Natural killer cell (primary cell): ENCODE measurements at regions not wholly inside any gene's neighbourhood (a gene's known extent, or its start where the extent isn't known, plus 50 kb on each side); places are given as distances from the start of the nearest gene placed in this dataset.
"Not testable (repeated sequence)": the region's sequence is repeated elsewhere in the genome, so short reads cannot be mapped to it uniquely, and the experiment has no call there.

ENCODE experiments used
- ATAC-seq, 3 donors: fragments of 150-1000 bp in 2 of 3; fragments of 200-7000 bp in 1 of 3; cut with Tn5 transposase; 1 replicate in 1 of 3; 2 replicates in 2 of 3; pipeline ENCODE4 v1.10.0; 2021; ENCODE audit warnings: mild to moderate bottlenecking in 2 of 3, moderate library complexity in 2 of 3
- DNase-seq, 2 donors: peaks; one replicate each; pipeline versions ENCODE4 v3.0.0 to v3.0.0-alpha.2; 2013 to 2021; ENCODE audit warnings: mixed read lengths in 1 of 2
- H3K27ac ChIP-seq: one replicate; pipeline ENCODE4 v1.5.1; 2013; ENCODE audit warnings: mild to moderate bottlenecking, low read length
- H3K27me3 ChIP-seq: one replicate; pipeline ENCODE4 v1.6.1; 2013; ENCODE audit warnings: low read length; ENCODE audit not compliant: control insufficient read depth, insufficient read depth
- H3K36me3 ChIP-seq: one replicate; pipeline ENCODE4 v1.6.1; 2013; ENCODE audit warnings: low read length; ENCODE audit not compliant: control insufficient read depth, insufficient read depth
- H3K4me1 ChIP-seq: one replicate; pipeline ENCODE4 v1.6.1; 2013; ENCODE audit warnings: low read length; ENCODE audit not compliant: control insufficient read depth, insufficient read depth
- H3K4me3 ChIP-seq: one replicate; pipeline ENCODE4 v1.5.1; 2013; ENCODE audit warnings: low read length
- H3K9me3 ChIP-seq: one replicate; pipeline ENCODE4 v1.6.1; 2013; ENCODE audit warnings: low read length; ENCODE audit not compliant: control insufficient read depth, insufficient read depth
- H3K27ac Mint-ChIP-seq, 2 donors: one replicate each; pipeline ENCODE4 v1.8.0; 2022; ENCODE audit warnings: mild to moderate bottlenecking in 2 of 2, mixed read lengths in 2 of 2, moderate library complexity in 1 of 2
- H3K27me3 Mint-ChIP-seq, 2 donors: one replicate each; pipeline ENCODE4 v1.8.0; 2022; ENCODE audit warnings: low read depth in 2 of 2, mixed read lengths in 2 of 2
- H3K36me3 Mint-ChIP-seq: one replicate; pipeline ENCODE4 v1.8.0; 2022; ENCODE audit warnings: mixed read lengths
- H3K4me1 Mint-ChIP-seq, 2 donors: one replicate each; pipeline ENCODE4 v1.8.0; 2022; ENCODE audit warnings: mixed read lengths in 2 of 2
- H3K4me3 Mint-ChIP-seq: one replicate; pipeline ENCODE4 v1.8.0; 2022; ENCODE audit warnings: mild to moderate bottlenecking, moderate library complexity, mixed read lengths
- H3K9me3 Mint-ChIP-seq, 2 donors: one replicate each; pipeline ENCODE4 v1.8.0; 2022; ENCODE audit warnings: mixed read lengths in 2 of 2
- CTCF ChIP-seq: fragments of 200-600 bp; IDR thresholded peaks from one replicate; pipeline ENCODE4 v1.8.0; 2022; ENCODE audit warnings: antibody characterized with exemption
- whole genome bisulfite sequencing: methylation state at CpG from one replicate; pipeline ENCODE4 v1.1.7; 2013; ENCODE audit warnings: missing lambda C conversion rate; ENCODE audit not compliant: insufficient coverage; 5-methylcytosine and 5-hydroxymethylcytosine counted together
- intact Hi-C: fragments of 100-400 bp; cut with micrococcal nuclease; formaldehyde crosslinking; loops from one replicate; pipeline ENCODE4 v1.14.2; 2022

GRCh38 chr3:33957176-33957575, 158.7 kb downstream of the PDCD6IP start:
- WGBS, result 76% methylated on average over 5 of the region's 5 CpGs

GRCh38 chr3:33958661-33959060, 160.2 kb downstream of the PDCD6IP start:
- Mint-ChIP-seq H3K4me3 (no peak overlapping the region), H3K27me3 (peaks cover 0 to 4% of the 10 kb centered on the region in 2 donors), H3K36me3 (no peaks in the 10 kb centered on the region), H3K4me1 (no peaks in the 10 kb centered on the region), H3K27ac (no peak overlapping the region), H3K9me3 (no peaks in the 10 kb centered on the region)
- H3K27ac ChIP-seq, result no peak overlapping the region
- H3K27me3 ChIP-seq, result no peaks in the 10 kb centered on the region
- H3K9me3 ChIP-seq, result no peaks in the 10 kb centered on the region
- H3K4me3 ChIP-seq, result no peak overlapping the region
- 92% methylated on average over 1 of the region's 1 CpG for WGBS
- H3K4me1 ChIP-seq, result no peaks in the 10 kb centered on the region
- intact Hi-C loops, result no loop called here
- no peaks in the 10 kb centered on the region for H3K36me3 ChIP-seq
- TF ChIP-seq CTCF, result no peak
- ATAC-seq (no peak), DNase-seq (no peak)

More at GRCh38 chr3:33957176-33957575, 158.7 kb downstream of the PDCD6IP start:
- no peak for ATAC-seq
- no peak for TF ChIP-seq CTCF
- Histone ChIP-seq H3K4me1 (no peaks in the 10 kb centered on the region), H3K27me3 (no peaks in the 10 kb centered on the region), H3K9me3 (no peaks in the 10 kb centered on the region), H3K36me3 (no peaks in the 10 kb centered on the region), H3K4me3 (no peak overlapping the region), H3K27ac (no peak overlapping the region)
- Mint-ChIP-seq H3K27ac (no peak overlapping the region), H3K9me3 (no peaks in the 10 kb centered on the region), H3K36me3 (no peaks in the 10 kb centered on the region), H3K4me3 (no peak overlapping the region), H3K4me1 (no peaks in the 10 kb centered on the region), H3K27me3 (peaks cover 0 to 4% of the 10 kb centered on the region in 2 donors)
- DNase-seq, result no peak
- intact Hi-C loops, result no loop called here

GRCh38 chr3:33962396-33962795, 164.0 kb downstream of the PDCD6IP start:
- Mint-ChIP-seq H3K4me1 (no peaks in the 10 kb centered on the region), H3K27ac (no peak overlapping the region), H3K27me3 (peaks cover 0 to 4% of the 10 kb centered on the region in 2 donors), H3K9me3 (no peaks in the 10 kb centered on the region), H3K4me3 (no peak overlapping the region), H3K36me3 (no peaks in the 10 kb centered on the region)
- WGBS, result 47% methylated on average over 3 of the region's 3 CpGs
- ATAC-seq (no peak), DNase-seq (no peak)
- TF ChIP-seq CTCF, result no peak
- no peaks in the 10 kb centered on the region for H3K9me3 ChIP-seq
- no peaks in the 10 kb centered on the region for H3K36me3 ChIP-seq
- no peaks in the 10 kb centered on the region for H3K27me3 ChIP-seq
- intact Hi-C loops, result no loop called here
- no peaks in the 10 kb centered on the region for H3K4me1 ChIP-seq
- no peak overlapping the region for H3K4me3 ChIP-seq
- no peak overlapping the region for H3K27ac ChIP-seq

GRCh38 chr3:33970180-33970579, 171.8 kb downstream of the PDCD6IP start:
- H3K9me3 ChIP-seq, H3K4me1 ChIP-seq, H3K36me3 ChIP-seq, ATAC-seq, H3K27ac Mint-ChIP-seq, H3K27ac ChIP-seq, H3K36me3 Mint-ChIP-seq, H3K4me3 Mint-ChIP-seq, H3K9me3 Mint-ChIP-seq, H3K4me3 ChIP-seq, intact Hi-C loops, DNase-seq, H3K27me3 ChIP-seq: not testable (repeated sequence)
- 94% methylated on average over 7 of the region's 7 CpGs for WGBS
- Mint-ChIP-seq H3K4me1 (peaks cover 11 to 12% of the 10 kb centered on the region in 2 donors), H3K27me3 (peaks cover 6 to 11% of the 10 kb centered on the region in 2 donors)
